ENCODE measurements at regions not wholly inside any gene's neighbourhood (a gene's known extent, or its start where the extent isn't known, plus 50 kb on each side); places are given as distances from the start of the nearest gene placed in this dataset.

GRCh38 chr10:23955456-23956225 is 253.3 kb upstream of the KIAA1217 start (continued):
- TF ChIP-seq ATF2 (IDR thresholded peaks at IDR 0.05; ENCODE audit: low read length) (no peak), ATF3 (IDR thresholded peaks at IDR 0.05; ENCODE audit: insufficient read depth, low read depth, low read length) (no peak), HDAC6 (IDR thresholded peaks at IDR 0.05; ENCODE audit: low read depth, low read length) (no peak), GABPA (IDR thresholded peaks at IDR 0.05; ENCODE audit: borderline replicate concordance, insufficient read depth, low read length) (no peak), MAX (IDR thresholded peaks at IDR 0.05) (no peak)
